HUES6 (cell line): ENCODE measurements at regions not wholly inside any gene's neighbourhood (a gene's known extent, or its start where the extent isn't known, plus 50 kb on each side); places are given as distances from the start of the nearest gene placed in this dataset.
"Not testable (repeated sequence)": the region's sequence is repeated elsewhere in the genome, so short reads cannot be mapped to it uniquely, and the experiment has no call there.

Experiments used
- H3K27ac ChIP-seq: 2 replicates; pipeline ENCODE4 v1.7.0; 2013; ENCODE audit warnings: low read depth, mild to moderate bottlenecking, low read length, inconsistent platforms
- H3K27me3 ChIP-seq: 2 replicates; pipeline ENCODE4 v1.6.1; 2013; ENCODE audit warnings: low read length; ENCODE audit not compliant: control insufficient read depth, insufficient read depth
- H3K36me3 ChIP-seq: 2 replicates; pipeline ENCODE4 v1.6.1; 2013; ENCODE audit warnings: low read length; ENCODE audit not compliant: control insufficient read depth, insufficient read depth
- H3K4me1 ChIP-seq: 2 replicates; pipeline ENCODE4 v1.6.1; 2013; ENCODE audit warnings: low read length; ENCODE audit not compliant: control insufficient read depth, insufficient read depth
- H3K4me3 ChIP-seq: 2 replicates; pipeline ENCODE4 v1.5.1; 2013; ENCODE audit warnings: low read depth, low read length
- H3K9ac ChIP-seq: one replicate; pipeline ENCODE4 v1.6.1; 2013; ENCODE audit warnings: mild to moderate bottlenecking, low read length
- H3K9me3 ChIP-seq: 2 replicates; pipeline ENCODE4 v1.6.1; 2013; ENCODE audit warnings: low read depth, low read length; ENCODE audit not compliant: control insufficient read depth, insufficient read depth

- Histone ChIP-seq H3K36me3 (no peaks in the 10 kb centered on the region), H3K9ac (no peak overlapping the region), H3K4me3 (no peak overlapping the region), H3K4me1 (no peaks in the 10 kb centered on the region), H3K9me3 (no peaks in the 10 kb centered on the region), H3K27me3 (peaks cover 99% of the 10 kb centered on the region), H3K27ac (no peak overlapping the region)
Measured at GRCh38 chr22:22181341-22181850, 63.2 kb upstream of the VPREB1 start.

- peaks cover 99% of the 10 kb centered on the region for H3K27me3 ChIP-seq
- H3K4me3 ChIP-seq, result no peak overlapping the region
- no peak overlapping the region for H3K9ac ChIP-seq
- no peaks in the 10 kb centered on the region for H3K36me3 ChIP-seq
- no peaks in the 10 kb centered on the region for H3K4me1 ChIP-seq
- no peaks in the 10 kb centered on the region for H3K9me3 ChIP-seq
- no peak overlapping the region for H3K27ac ChIP-seq
Measured at GRCh38 chr22:22180738-22181285, 63.8 kb upstream of the VPREB1 start.

DNA sequence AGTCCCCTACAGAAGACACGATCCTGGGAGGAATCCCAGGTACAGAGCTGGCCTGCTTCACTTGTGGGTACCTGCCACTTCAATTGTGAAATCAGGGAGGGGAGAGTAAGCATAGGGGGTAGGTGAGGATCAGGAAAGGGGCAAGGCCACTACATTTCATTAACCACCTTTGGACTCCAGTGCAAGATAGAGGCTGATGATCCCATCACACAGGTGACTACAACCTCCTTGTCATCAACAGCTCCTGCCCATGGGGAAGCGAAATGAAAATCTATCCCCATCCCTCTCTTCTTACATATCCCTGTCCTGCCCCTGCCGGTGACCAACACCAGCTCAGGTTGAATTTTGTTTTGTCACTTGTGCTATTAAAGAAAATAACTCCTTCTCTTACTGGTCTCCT is 64.7 kb upstream of the VPREB1 start:
- H3K27me3 ChIP-seq, result peaks cover 97% of the 10 kb centered on the region
- no peaks in the 10 kb centered on the region for H3K9me3 ChIP-seq
- H3K9ac ChIP-seq, result no peak overlapping the region
- no peak overlapping the region for H3K27ac ChIP-seq
- H3K36me3 ChIP-seq, result no peaks in the 10 kb centered on the region
- H3K4me3 ChIP-seq, result no peak overlapping the region
- no peaks in the 10 kb centered on the region for H3K4me1 ChIP-seq

- no peaks in the 10 kb centered on the region for H3K9me3 ChIP-seq
- no peak overlapping the region for H3K4me3 ChIP-seq
- no peaks in the 10 kb centered on the region for H3K4me1 ChIP-seq
- H3K27me3 ChIP-seq, result peaks cover 92% of the 10 kb centered on the region
- no peak overlapping the region for H3K27ac ChIP-seq
- H3K36me3 ChIP-seq, result no peaks in the 10 kb centered on the region
- no peak overlapping the region for H3K9ac ChIP-seq
Measured at GRCh38 chr22:22178992-22179391, 65.6 kb upstream of the VPREB1 start.

DNA sequence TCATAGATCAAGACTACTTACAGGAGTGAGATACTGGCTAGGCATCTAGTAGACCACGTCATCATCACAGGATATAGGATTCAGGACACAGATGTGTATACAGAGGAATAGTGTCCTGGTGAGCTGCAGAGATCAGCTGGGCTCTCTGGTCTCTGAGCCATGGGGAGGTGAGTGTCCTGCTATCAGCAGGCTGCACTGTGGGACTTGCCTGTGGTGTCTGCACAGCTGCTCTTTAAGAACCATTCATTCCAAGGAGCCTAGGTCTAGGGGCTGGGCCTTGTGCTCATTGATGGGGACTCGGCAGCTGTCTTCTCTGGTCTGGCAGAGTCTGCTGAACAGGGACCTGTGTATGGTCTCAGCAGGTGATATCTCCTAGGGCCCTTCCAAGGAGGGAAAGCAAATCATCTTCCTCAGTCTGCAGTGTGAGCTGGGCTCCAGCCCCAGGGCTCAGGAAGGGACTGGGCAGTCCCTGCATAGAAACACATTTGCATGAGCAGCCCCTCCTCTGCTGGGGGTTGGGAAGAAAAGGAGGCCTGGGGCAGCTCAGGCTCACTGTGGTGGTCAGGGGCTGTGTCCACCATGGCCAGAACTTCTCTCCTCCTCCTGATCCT is 66.1 kb upstream of the VPREB1 start:
- Histone ChIP-seq H3K4me1 (no peaks in the 10 kb centered on the region), H3K9ac (no peak overlapping the region), H3K36me3 (no peaks in the 10 kb centered on the region), H3K27ac (no peak overlapping the region), H3K9me3 (no peaks in the 10 kb centered on the region), H3K4me3 (no peak overlapping the region), H3K27me3 (peaks cover 90% of the 10 kb centered on the region)

DNA sequence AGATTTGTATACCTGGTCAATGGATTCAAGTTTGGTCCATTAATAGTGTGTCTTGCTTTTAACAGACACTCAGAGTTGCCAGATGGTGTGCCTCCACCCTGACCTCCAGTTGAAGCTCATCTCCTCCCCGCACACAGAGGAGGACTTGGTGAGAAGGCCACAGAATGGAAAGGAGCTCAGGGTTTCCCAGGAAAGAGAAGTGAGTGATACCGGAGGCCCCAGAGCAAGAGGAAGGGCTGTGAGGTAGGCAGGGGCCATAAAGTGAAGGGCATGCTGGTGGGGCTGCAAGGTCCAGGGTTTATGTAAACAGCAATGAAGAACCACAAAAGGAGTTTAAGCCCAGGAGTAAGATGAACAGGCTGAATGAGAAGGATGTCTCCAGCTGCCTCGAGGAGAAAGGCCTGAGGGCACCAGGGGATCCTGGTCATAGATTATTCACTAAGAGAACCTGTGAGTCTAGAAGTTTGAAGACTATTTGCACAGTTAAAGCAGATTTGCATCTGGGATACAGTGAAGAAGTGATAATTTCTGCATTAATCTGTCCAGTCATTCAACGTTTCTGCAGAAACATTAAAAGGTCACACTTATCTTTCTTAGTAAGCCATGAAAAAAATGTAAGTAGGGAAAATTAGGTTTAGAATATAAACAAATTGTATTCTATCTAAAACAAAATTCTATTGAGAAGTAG is 67.5 kb upstream of the VPREB1 start:
- Histone ChIP-seq H3K36me3 (no peaks in the 10 kb centered on the region), H3K4me3 (no peak overlapping the region), H3K9me3 (no peaks in the 10 kb centered on the region), H3K9ac (no peak overlapping the region), H3K27me3 (peaks cover 86% of the 10 kb centered on the region), H3K4me1 (no peaks in the 10 kb centered on the region), H3K27ac (no peak overlapping the region)

GRCh38 chr22:22172896-22173628 is 71.5 kb upstream of the VPREB1 start:
- H3K36me3 ChIP-seq, H3K4me1 ChIP-seq: not testable (repeated sequence)

GRCh38 chr22:22171357-22172218 is 73.0 kb upstream of the VPREB1 start:
- Histone ChIP-seq H3K27ac (no peak overlapping the region), H3K27me3 (peaks cover 87% of the 10 kb centered on the region), H3K4me1 (no peaks in the 10 kb centered on the region), H3K36me3 (no peaks in the 10 kb centered on the region), H3K4me3 (no peak overlapping the region), H3K9ac (no peak overlapping the region), H3K9me3 (no peaks in the 10 kb centered on the region)

More at GRCh38 chr22:22172896-22173628, 71.5 kb upstream of the VPREB1 start:
- H3K9me3 ChIP-seq, H3K9ac ChIP-seq, H3K27ac ChIP-seq, H3K4me3 ChIP-seq: not testable (repeated sequence)
- peaks cover 86% of the 10 kb centered on the region for H3K27me3 ChIP-seq

DNA sequence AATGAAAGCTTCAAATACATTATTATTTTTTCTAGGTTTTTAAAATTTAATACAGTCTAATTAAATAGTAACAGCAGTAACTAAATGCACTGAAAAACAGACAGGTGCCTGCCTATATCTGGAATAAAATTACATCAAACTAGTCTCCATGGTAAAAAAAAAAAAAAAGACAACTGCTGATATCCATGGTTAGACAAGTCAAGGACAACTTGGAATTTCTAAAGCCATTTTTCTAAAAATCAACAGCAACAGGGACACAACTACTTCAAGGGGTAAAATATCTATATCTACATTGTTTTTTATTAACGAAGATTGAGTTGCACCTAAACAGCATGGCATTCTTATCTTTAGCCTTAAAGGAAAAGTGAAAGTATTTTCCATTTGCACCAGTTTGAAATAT is 74.7 kb upstream of the VPREB1 start:
- Histone ChIP-seq H3K36me3 (no peaks in the 10 kb centered on the region), H3K27ac (no peak overlapping the region), H3K4me3 (no peak overlapping the region), H3K27me3 (peaks cover 89% of the 10 kb centered on the region), H3K9ac (no peak overlapping the region), H3K9me3 (no peaks in the 10 kb centered on the region), H3K4me1 (no peaks in the 10 kb centered on the region)

DNA sequence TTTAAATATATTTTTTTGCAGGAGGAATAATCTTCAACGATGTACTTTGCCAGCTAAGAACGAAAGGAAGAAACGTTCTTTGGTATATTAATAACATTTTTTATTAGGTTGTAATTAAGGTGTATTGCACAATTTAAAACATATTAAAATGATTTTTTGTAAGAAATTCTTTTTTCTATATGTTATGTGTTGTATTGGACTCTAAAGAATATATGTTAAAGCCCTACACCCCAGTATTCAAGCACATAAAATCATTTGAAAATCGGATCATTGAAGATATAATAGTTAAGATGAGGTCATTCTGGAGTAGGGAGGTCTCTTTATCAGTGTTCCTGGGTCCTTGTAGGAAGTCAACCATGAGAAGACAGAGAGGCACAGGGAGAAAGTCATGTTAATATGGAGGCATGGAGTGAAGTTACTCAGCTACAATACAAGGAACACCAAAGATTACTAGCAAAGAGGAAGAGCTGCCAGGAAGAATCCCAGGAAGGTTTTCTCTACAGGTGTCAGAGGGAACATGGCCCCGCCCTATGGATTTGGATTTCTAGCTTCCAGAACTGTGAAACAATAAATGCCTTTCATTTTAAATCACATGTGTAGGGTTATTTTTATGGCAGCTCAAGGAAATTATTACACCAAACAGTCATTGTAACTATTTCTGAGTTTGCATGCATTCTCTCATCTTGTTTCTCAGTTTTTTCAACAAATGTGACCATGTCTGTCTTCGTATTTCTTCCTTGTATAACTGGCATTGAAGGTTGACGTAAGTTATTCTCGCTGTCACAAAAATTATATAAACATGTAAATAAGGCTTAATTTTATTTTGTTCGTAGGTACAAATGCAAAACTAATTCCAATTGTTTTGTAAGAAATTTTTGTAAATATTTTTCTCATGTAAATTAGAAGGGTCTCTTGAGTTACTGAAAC is 75.4 kb upstream of the VPREB1 start:
- H3K9me3 ChIP-seq, result no peaks in the 10 kb centered on the region
- no peaks in the 10 kb centered on the region for H3K36me3 ChIP-seq
- no peak overlapping the region for H3K9ac ChIP-seq
- peak overlapping the region; percentile 17; the same call in 1 of the 2 replicates for H3K4me3 ChIP-seq
- H3K4me1 ChIP-seq, result no peaks in the 10 kb centered on the region
- no peak overlapping the region for H3K27ac ChIP-seq
- peaks cover 94% of the 10 kb centered on the region for H3K27me3 ChIP-seq
